Trophoblast cell (in vitro differentiated cells and primary cell): ENCODE measurements at regions not wholly inside any gene's neighbourhood (a gene's known extent, or its start where the extent isn't known, plus 50 kb on each side); places are given as distances from the start of the nearest gene placed in this dataset.

Experiments used
- DNase-seq, 2 donors: peaks; one replicate each; pipeline ENCODE4 v3.0.0-alpha.2; 2016
- H2AFZ ChIP-seq: 2 replicates; pipeline ENCODE4 v1.6.1; 2013; ENCODE audit warnings: low read length, moderate library complexity, mild to moderate bottlenecking; ENCODE audit not compliant: insufficient read depth, poor library complexity
- H2AK5ac ChIP-seq: 2 replicates; pipeline ENCODE4 v1.6.1; 2013; ENCODE audit warnings: mild to moderate bottlenecking, low read length
- H2BK120ac ChIP-seq: 2 replicates; pipeline ENCODE4 v1.6.1; 2013; ENCODE audit warnings: low read length, mild to moderate bottlenecking, moderate library complexity; ENCODE audit not compliant: insufficient read depth, poor library complexity
- H2BK12ac ChIP-seq: 2 replicates; pipeline ENCODE4 v1.6.1; 2013; ENCODE audit warnings: mild to moderate bottlenecking, low read length, moderate library complexity
- H2BK5ac ChIP-seq: 2 replicates; pipeline ENCODE4 v1.6.1; 2013; ENCODE audit warnings: low read length, low read depth, moderate library complexity, mild to moderate bottlenecking; ENCODE audit not compliant: poor library complexity
- H3K14ac ChIP-seq: 2 replicates; pipeline ENCODE4 v1.6.1; 2013; ENCODE audit warnings: mild to moderate bottlenecking, low read length
- H3K18ac ChIP-seq: 2 replicates; pipeline ENCODE4 v1.6.1; 2013; ENCODE audit warnings: mild to moderate bottlenecking, low read length
- H3K23ac ChIP-seq: 2 replicates; pipeline ENCODE4 v1.6.1; 2013; ENCODE audit warnings: low read length
- H3K27ac ChIP-seq: 2 replicates; pipeline ENCODE4 v1.5.1; 2013; ENCODE audit warnings: low read depth, mild to moderate bottlenecking, inconsistent platforms, low read length, moderate library complexity
- H3K27me3 ChIP-seq: 2 replicates; pipeline ENCODE4 v1.6.1; 2013; ENCODE audit warnings: inconsistent platforms, mild to moderate bottlenecking, low read length, moderate library complexity; ENCODE audit not compliant: insufficient read depth
- H3K36me3 ChIP-seq, 2 experiments: 1 replicate in 1 of 2; 2 replicates in 1 of 2; pipeline ENCODE4 v1.6.1; 2013; ENCODE audit warnings: low read length in 2 of 2, mild to moderate bottlenecking in 2 of 2, moderate library complexity in 1 of 2; ENCODE audit not compliant: insufficient read depth in 2 of 2, control insufficient read depth in 1 of 2
- H3K4ac ChIP-seq: 2 replicates; pipeline ENCODE4 v1.6.1; 2013; ENCODE audit warnings: low read depth, mild to moderate bottlenecking, low read length, moderate library complexity
- H3K4me1 ChIP-seq, 2 experiments: 1 replicate in 1 of 2; 2 replicates in 1 of 2; pipeline ENCODE4 v1.6.1; 2013; ENCODE audit warnings: low read length in 2 of 2, mild to moderate bottlenecking in 2 of 2, moderate library complexity in 1 of 2; ENCODE audit not compliant: insufficient read depth in 2 of 2, control insufficient read depth in 1 of 2
- H3K4me2 ChIP-seq: 2 replicates; pipeline ENCODE4 v1.6.1; 2013; ENCODE audit warnings: inconsistent platforms, mild to moderate bottlenecking, low read length, moderate library complexity
- H3K4me3 ChIP-seq: 2 replicates; pipeline ENCODE4 v1.5.1; 2013; ENCODE audit warnings: mild to moderate bottlenecking, low read depth, low read length, inconsistent platforms
- H3K79me1 ChIP-seq: one replicate; pipeline ENCODE4 v1.6.1; 2013; ENCODE audit warnings: low read length
- H3K79me2 ChIP-seq: 2 replicates; pipeline ENCODE4 v1.6.1; 2013; ENCODE audit warnings: low read length, mild to moderate bottlenecking; ENCODE audit not compliant: control insufficient read depth, insufficient read depth, poor library complexity
- H3K9ac ChIP-seq: 2 replicates; pipeline ENCODE4 v1.6.1; 2013; ENCODE audit warnings: mild to moderate bottlenecking, low read length
- H3K9me3 ChIP-seq: 2 replicates; pipeline ENCODE4 v1.6.1; 2013; ENCODE audit warnings: low read depth, mild to moderate bottlenecking, control low read depth, inconsistent platforms, low read length; ENCODE audit not compliant: insufficient read depth
- H4K12ac ChIP-seq: 2 replicates; pipeline ENCODE4 v1.6.1; 2013; ENCODE audit warnings: low read depth, mild to moderate bottlenecking, low read length, moderate library complexity
- H4K8ac ChIP-seq: 2 replicates; pipeline ENCODE4 v1.6.1; 2013; ENCODE audit warnings: low read depth, mild to moderate bottlenecking, low read length, moderate library complexity
- H4K91ac ChIP-seq: one replicate; pipeline ENCODE4 v1.6.1; 2013; ENCODE audit warnings: low read depth, mild to moderate bottlenecking, low read length, moderate library complexity
- WGBS: extraction: QIAGEN DNeasy Blood & Tissue Kit; methylation state at CpG from one replicate; pipeline ENCODE4 v1.1.7; 2013; ENCODE audit warnings: missing lambda C conversion rate; ENCODE audit not compliant: insufficient read length, insufficient coverage; ENCODE audit errors: extremely low coverage; 5-methylcytosine and 5-hydroxymethylcytosine counted together

DNA sequence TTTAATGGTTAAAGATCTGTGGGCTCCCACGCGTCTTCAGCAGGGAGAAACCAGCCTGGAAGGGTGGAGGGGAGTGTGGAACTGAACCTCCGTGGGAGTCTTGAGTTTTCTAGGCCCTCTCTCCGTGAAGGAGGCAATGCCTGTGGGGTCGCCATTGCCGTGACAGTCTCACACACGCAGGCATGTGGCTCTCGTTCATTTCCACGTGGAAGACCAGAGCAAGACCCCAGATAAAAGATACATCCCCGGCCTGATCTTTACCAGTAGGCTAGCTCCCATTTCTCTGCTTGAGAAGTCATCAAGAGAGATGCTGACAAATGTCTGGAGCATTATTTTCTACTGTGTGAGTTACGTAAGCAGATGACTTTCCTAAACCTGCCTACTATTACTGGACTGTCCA is 491.7 kb upstream of the LMO3 start:
- H4K8ac ChIP-seq: no peak overlapping the region
- H3K9me3 ChIP-seq: peaks cover 2% of the 10 kb centered on the region
- no peak overlapping the region for H4K12ac ChIP-seq

DNA sequence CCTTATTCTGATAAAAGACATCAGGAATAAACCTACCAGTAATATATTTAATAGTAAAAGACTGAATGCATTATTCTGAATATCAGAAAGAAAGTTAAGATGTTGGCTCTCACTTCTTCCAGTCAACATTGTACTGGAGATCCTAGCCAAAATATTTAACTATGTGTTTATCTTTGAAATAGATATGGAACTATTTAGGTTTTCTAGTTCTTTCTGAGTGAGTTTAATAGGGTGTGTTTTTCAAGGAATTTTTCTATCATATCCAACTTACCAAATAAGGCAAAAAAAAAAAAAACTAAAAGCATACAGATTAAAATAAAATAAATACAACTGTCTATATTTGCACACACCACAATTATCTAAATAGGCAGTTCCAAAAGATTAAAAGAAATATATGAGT is 478.9 kb upstream of the LMO3 start:
- no peaks in the 10 kb centered on the region for H3K27me3 ChIP-seq
- no peak overlapping the region for H3K9ac ChIP-seq
- no peak overlapping the region for H3K4ac ChIP-seq
- no peak for DNase-seq
- no peak overlapping the region for H2AFZ ChIP-seq
- no peak overlapping the region for H3K18ac ChIP-seq
- no peak overlapping the region for H3K23ac ChIP-seq
- H4K8ac ChIP-seq: no peak overlapping the region
- H3K14ac ChIP-seq: no peak overlapping the region
- no peak overlapping the region for H3K4me3 ChIP-seq
- no peaks in the 10 kb centered on the region for H3K4me1 ChIP-seq
- no peak overlapping the region for H3K27ac ChIP-seq
- H2BK120ac ChIP-seq: no peak overlapping the region
- no peaks in the 10 kb centered on the region for H3K79me1 ChIP-seq
- no peak overlapping the region for H3K4me2 ChIP-seq
- H4K91ac ChIP-seq: no peak overlapping the region
- no peak overlapping the region for H2BK5ac ChIP-seq
- no peak overlapping the region for H2BK12ac ChIP-seq
- H3K9me3 ChIP-seq: no peaks in the 10 kb centered on the region
- H2AK5ac ChIP-seq: no peak overlapping the region
- no peaks in the 10 kb centered on the region for H3K79me2 ChIP-seq
- no peak overlapping the region for H4K12ac ChIP-seq
- H3K36me3 ChIP-seq: no peaks in the 10 kb centered on the region

More for the DNA sequence above, 491.7 kb upstream of the LMO3 start:
- H3K79me1 ChIP-seq: no peaks in the 10 kb centered on the region
- H3K36me3 ChIP-seq: no peaks in the 10 kb centered on the region
- no peak overlapping the region for H3K4me2 ChIP-seq
- no peaks in the 10 kb centered on the region for H3K27me3 ChIP-seq
- H3K14ac ChIP-seq: no peak overlapping the region
- no peak overlapping the region for H2BK12ac ChIP-seq
- H3K79me2 ChIP-seq: no peaks in the 10 kb centered on the region
- no peak overlapping the region for H2AK5ac ChIP-seq
- H2BK5ac ChIP-seq: no peak overlapping the region
- H3K9ac ChIP-seq: no peak overlapping the region
- no peaks in the 10 kb centered on the region for H3K4me1 ChIP-seq
- H3K27ac ChIP-seq: no peak overlapping the region
- WGBS: no CpG with 5 or more reads among the region's 11 CpGs
- no peak for DNase-seq
- H3K4me3 ChIP-seq: no peak overlapping the region
- no peak overlapping the region for H3K23ac ChIP-seq
- H4K91ac ChIP-seq: no peak overlapping the region
- no peak overlapping the region for H3K18ac ChIP-seq
- H2AFZ ChIP-seq: no peak overlapping the region
- no peak overlapping the region for H3K4ac ChIP-seq
- H2BK120ac ChIP-seq: no peak overlapping the region

DNA sequence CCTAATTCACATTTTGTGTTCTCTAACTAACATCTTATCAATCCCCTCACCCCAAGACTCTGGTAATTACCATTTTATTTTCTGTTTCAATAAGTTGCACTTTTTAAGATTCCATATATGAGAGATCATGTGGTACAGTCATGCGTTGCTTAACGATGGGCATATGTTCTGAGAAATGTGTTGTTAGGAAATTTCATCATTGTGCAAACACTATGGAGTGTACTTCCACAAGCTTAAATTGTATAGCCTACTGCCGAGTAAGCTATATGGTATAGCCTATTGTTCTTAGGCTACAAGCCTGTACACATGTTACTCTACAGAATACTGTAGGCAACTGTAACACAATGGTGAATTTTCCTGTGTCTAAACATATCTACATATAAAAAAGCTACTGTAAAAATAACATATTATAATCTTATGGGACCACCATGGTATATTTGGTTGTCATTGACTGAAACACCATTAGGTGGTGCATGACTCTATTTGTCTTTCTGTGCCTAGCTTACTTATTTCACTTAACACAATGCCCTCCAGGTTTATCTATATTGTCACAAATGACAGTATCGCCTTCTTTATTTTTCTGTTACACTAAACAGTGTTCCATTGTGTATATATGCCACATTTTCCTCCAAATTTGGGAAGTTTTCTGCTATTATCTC is 473.4 kb upstream of the LMO3 start:
- H3K23ac ChIP-seq: no peak overlapping the region
- H2BK120ac ChIP-seq: no peak overlapping the region
- H3K9ac ChIP-seq: no peak overlapping the region
- no peaks in the 10 kb centered on the region for H3K36me3 ChIP-seq
- no peak overlapping the region for H4K8ac ChIP-seq
- no peaks in the 10 kb centered on the region for H3K27me3 ChIP-seq
- DNase-seq: peak in 1 of 2 donors; percentile 41
- no peak overlapping the region for H2BK12ac ChIP-seq
- H3K4ac ChIP-seq: no peak overlapping the region
- no peak overlapping the region for H4K12ac ChIP-seq
- no peak overlapping the region for H3K18ac ChIP-seq
- no peaks in the 10 kb centered on the region for H3K79me2 ChIP-seq
- no peak overlapping the region for H3K27ac ChIP-seq
- no peaks in the 10 kb centered on the region for H3K79me1 ChIP-seq
- H4K91ac ChIP-seq: no peak overlapping the region
- no peak overlapping the region for H3K14ac ChIP-seq
- H2BK5ac ChIP-seq: no peak overlapping the region
- no peaks in the 10 kb centered on the region for H3K4me1 ChIP-seq
- no CpG with 5 or more reads among the region's 4 CpGs for WGBS
- no peak overlapping the region for H3K4me3 ChIP-seq
- no peak overlapping the region for H2AFZ ChIP-seq
- H3K4me2 ChIP-seq: no peak overlapping the region
- H3K9me3 ChIP-seq: no peaks in the 10 kb centered on the region
- no peak overlapping the region for H2AK5ac ChIP-seq

DNA sequence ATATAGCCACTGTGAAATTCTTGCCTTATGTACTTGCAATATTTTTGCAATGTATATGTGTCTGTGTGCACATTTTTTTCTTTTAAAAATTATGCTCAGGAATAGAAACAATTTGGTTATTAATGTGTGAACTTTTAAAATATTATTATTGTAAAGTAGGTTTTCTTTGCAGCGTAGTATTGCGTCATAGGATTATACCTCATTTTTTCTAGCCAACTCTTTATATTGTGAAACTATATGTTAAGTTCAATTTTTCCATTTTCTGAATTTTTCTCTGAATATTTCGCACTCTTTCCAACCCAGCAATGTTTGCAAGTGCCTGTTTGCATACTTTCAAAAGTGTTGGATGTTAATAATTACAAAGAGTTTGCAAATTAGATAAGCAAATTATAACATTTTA is 471.6 kb upstream of the LMO3 start:
- H4K91ac ChIP-seq: no peak overlapping the region
- H3K18ac ChIP-seq: no peak overlapping the region
- no peak overlapping the region for H2BK12ac ChIP-seq
- no peak overlapping the region for H2AFZ ChIP-seq
- H2BK120ac ChIP-seq: no peak overlapping the region
- no peaks in the 10 kb centered on the region for H3K4me1 ChIP-seq
- H3K9ac ChIP-seq: no peak overlapping the region
- H3K27me3 ChIP-seq: no peaks in the 10 kb centered on the region
- H3K4ac ChIP-seq: no peak overlapping the region
- no peak overlapping the region for H4K12ac ChIP-seq
- WGBS: no CpG with 5 or more reads among the region's 3 CpGs
- no peak overlapping the region for H3K27ac ChIP-seq
- H3K36me3 ChIP-seq: no peaks in the 10 kb centered on the region
- peak in 1 of 2 donors; percentile 64 for DNase-seq
- H3K14ac ChIP-seq: no peak overlapping the region
- no peak overlapping the region for H4K8ac ChIP-seq
- H2BK5ac ChIP-seq: no peak overlapping the region
- no peaks in the 10 kb centered on the region for H3K79me1 ChIP-seq
- H2AK5ac ChIP-seq: no peak overlapping the region
- no peak overlapping the region for H3K23ac ChIP-seq
- no peak overlapping the region for H3K4me2 ChIP-seq
- H3K9me3 ChIP-seq: no peaks in the 10 kb centered on the region
- H3K79me2 ChIP-seq: no peaks in the 10 kb centered on the region
- no peak overlapping the region for H3K4me3 ChIP-seq
